GM12872 (cell line): ENCODE measurements at regions not wholly inside any gene's neighbourhood (a gene's known extent, or its start where the extent isn't known, plus 50 kb on each side); places are given as distances from the start of the nearest gene placed in this dataset.

Experiments used
- TF ChIP-seq, protein P1 (sequence below): IDR thresholded peaks from 3 replicates; pipeline ENCODE4 v1.5.1; 2011; ENCODE audit warnings: low read depth, mild to moderate bottlenecking, low read length, moderate library complexity; ENCODE audit not compliant: insufficient read depth

DNA sequence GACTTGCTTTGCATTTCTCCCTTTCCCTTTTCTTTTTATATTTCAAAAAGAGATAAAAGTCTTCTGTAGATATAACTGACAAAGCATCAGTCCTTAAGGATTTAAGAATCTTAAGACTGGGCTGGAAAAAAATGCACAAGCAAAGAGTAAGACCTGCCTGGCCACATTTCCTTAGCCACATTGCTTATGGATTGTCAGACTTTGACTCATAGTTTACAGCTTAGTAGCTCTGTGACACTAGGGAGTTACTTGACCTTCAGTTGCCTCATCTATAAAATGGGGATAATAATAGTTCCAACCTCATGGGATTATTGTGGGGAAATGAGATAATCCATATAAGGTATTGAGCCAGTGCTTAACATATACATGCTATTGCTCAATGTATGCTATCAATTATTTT is 66.4 kb upstream of the STK38L start:
- TF ChIP-seq, protein P1, sequence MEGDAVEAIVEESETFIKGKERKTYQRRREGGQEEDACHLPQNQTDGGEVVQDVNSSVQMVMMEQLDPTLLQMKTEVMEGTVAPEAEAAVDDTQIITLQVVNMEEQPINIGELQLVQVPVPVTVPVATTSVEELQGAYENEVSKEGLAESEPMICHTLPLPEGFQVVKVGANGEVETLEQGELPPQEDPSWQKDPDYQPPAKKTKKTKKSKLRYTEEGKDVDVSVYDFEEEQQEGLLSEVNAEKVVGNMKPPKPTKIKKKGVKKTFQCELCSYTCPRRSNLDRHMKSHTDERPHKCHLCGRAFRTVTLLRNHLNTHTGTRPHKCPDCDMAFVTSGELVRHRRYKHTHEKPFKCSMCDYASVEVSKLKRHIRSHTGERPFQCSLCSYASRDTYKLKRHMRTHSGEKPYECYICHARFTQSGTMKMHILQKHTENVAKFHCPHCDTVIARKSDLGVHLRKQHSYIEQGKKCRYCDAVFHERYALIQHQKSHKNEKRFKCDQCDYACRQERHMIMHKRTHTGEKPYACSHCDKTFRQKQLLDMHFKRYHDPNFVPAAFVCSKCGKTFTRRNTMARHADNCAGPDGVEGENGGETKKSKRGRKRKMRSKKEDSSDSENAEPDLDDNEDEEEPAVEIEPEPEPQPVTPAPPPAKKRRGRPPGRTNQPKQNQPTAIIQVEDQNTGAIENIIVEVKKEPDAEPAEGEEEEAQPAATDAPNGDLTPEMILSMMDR = no peak

DNA sequence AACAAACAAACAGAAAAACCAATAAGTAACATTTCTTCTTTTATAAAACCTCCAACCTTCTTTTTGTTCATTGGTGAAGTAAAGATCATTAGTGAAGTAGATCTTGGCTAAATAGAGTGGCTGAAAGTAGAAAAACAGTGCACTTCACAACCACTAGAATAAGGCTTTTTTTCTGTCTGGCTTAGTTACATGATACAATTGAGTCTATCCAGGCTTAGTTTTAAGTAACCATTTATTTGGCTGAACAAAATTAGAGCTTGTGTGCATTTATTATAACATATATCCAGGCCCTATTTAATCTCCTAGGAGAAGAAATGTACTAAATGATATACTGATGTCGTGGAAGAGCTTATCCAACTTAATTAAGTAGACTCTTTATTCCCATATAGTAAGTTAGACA is 65.8 kb upstream of the STK38L start:
- TF ChIP-seq, protein P1 = no peak

DNA sequence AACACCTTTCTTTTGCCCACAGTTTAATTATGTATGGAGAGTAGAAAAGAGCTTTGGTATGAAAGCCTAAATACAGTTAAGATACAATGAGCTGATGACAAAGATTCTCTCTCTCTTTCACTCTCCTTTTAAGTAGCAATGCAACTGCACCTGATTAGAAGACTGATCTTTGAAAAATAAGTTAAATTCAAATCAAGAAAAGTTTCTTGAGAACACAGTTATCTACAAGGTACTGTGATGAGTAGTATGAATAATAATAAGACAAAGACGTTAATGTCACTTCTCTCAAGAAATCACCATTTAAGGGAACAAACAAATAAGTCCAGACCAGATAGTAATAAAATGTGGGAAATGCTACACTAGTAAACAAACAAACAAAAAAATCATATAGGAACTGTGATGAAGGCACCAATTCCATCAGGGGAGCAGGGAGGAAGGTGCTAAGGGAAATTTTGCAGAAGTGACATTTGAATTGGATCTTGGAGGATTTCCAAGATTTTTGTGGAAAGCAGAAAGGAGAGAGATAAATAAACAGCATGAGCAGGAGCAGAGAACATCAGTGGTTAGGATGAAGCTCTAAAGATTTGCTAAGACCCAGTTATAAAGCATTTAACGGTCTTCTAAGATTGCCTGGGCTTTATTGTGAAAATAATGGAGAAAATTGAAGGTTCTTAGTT is 65.2 kb upstream of the STK38L start:
- TF ChIP-seq, protein P1 = no peak

DNA sequence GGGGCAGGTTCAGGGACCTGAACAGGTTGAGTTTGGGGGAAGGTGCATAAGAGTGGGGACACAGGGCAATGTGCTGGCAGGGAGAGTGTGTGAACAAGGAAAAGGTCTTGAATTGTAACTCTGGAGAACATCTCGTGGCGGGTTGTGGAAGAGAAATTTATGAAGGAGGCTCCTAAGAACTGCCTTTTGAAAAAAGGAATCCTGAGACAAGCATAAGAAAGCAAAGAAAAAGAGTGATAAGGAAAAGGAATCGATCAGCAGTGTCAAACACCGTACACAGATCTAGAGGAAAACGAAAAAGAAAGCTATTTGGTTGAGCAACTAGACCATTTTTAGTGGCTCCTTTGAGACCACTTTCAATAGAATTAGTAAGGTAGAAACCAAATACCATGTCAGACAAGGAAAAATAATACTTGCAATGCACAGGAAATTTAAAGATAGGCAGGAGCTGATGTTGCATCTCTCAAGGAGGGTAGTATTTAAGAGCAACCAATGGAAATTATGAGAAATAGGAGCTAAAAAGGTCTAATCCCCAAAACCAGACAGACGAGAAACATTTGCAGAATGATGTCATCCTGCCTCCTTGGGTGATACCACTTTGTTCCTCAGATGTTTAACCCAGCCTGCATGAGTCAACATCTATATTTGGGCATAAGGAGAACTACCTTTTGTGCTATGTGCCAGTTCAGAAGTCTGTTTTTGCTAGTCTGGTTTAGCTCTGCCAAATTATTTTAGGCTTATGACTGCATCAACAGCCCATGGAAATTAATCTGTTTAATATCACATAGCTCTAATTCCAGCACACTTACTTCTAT is 64.5 kb upstream of the STK38L start:
- TF ChIP-seq, protein P1 = no peak

DNA sequence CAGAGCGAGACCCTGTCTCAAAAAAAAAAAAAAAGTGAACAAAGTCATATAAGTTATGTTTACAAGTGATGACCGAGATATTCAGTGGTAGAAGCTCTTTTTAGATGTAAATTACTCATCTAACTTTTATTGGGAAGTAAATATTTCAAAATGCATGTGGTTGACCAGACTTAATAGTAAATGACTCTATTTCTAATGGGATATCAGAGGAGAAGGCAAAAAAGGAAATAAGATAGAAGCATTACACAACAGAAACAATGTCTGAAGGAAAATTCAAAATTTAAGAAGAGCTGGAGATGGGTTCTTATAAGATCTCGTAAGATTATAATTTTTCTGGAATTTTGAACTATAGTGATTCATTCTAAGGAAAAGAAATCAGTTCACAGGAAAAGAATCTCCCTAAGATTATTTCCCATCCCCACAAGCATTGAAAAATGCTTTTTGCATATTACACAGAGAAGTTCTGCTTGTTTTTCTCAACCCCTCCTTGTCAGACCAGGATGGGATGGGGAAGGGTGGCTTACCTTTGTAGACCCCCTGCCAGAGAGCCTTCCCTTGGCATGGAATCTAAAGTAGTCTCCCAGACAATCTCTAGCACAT is 63.1 kb upstream of the STK38L start:
- TF ChIP-seq, protein P1 = no peak

DNA sequence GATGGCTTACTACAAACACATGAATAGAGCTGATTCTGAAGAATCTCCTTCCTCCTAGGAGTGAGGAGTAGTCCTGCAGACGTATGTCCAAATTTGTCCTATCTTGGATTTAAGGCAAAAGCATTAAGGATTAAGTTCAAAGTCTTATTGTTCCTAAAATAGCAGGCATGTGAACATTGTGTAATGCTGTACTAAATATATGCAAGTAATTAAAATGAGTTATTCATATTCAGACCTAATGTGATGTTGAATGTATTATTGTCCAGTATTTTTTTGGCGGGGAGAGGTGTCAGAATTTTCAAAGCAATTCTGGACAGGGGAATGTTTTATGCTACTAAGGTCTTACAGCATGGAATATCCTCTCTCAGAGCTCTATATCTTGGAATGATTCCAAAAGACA is 60.7 kb upstream of the STK38L start:
- TF ChIP-seq, protein P1 = no peak

DNA sequence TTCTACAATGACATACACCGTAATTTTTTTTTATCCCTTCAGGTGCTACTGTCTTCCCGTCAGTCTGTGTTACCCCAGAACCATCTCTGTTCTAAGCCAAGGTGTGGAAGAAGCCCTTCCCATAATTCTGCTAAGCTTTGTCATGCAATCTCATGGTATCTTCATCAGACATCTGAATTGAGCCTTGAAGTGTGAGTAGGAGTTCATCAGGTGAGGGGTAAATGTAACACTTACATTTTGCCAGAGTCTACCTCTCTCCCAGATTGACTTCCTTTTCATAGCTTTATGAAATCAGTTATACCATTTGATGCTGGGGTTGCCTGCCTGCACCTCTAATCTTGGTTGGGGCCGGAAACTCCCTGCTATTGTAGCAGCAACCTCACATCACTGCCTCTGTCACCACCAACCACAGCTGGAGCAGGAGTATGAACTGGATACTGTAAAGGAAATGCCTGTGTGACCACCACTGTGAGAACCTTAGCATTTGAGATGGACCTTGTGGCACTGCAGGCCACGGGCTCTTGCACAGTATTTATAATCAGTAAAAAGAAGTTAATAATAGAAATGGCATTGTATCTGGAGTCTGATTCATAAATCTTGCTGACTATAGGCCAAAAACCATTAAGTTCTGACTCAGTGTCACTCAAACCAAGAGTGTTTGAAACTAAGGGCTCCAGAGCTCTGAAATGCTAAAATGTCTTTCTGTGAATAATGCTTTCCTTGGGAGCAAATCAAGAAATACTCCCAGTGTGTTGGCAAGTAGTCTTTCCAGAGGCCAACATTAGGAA is 58.7 kb upstream of the STK38L start:
- TF ChIP-seq, protein P1 = no peak
